TTC549 (cell line): ENCODE measurements at regions not wholly inside any gene's neighbourhood (a gene's known extent, or its start where the extent isn't known, plus 50 kb on each side); places are given as distances from the start of the nearest gene placed in this dataset.

Source experiments
- FAIRE-seq: peaks from 2 replicates; lab custom pipeline; 2012; peaks lifted over from hg19 to GRCh38; lab: Jason Lieb, UNC

DNA sequence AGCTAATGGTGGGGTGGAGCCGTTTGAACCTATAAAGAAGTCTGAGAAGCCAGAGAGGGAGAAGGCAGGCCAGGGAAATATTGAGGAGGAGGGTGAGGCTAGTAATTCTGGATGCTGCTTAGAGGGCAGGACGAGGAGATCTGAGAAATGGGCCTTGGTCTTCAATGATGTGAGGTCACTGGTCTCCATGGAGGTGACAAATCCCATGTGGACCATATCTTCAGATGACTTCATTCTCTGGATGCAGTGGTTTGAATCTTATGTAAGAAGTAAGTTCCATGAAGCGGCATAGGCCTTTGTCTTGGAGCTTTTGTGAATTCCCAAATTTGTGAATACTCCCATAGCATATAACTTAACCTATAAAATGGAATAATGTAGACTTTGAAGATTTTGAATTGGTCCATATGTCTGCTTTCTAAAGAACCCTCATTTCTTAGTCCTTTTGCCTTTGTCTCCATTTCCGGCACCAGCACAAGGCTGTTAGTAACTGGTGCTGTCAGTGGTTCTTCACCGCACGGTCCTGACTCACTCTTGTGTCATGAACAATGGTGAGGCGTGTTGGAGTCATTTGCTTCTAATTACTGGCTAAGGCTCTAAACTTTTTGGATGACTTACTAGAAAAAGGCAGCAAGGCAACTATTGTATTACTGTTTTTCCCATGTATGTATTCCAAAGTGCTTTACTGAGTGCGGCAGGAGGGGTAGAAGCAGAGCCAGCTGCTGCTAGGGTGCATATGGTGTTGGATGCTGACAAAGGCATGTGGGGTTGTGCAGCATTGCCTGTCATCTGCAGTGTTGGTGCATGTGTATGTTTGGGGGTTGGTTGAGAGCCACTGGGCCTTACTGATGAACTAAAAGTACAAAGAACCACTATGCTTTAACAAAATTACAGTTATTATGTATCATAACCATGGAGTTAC, 279.3 kb upstream of the C2CD4B start:
- FAIRE-seq = no peak

DNA sequence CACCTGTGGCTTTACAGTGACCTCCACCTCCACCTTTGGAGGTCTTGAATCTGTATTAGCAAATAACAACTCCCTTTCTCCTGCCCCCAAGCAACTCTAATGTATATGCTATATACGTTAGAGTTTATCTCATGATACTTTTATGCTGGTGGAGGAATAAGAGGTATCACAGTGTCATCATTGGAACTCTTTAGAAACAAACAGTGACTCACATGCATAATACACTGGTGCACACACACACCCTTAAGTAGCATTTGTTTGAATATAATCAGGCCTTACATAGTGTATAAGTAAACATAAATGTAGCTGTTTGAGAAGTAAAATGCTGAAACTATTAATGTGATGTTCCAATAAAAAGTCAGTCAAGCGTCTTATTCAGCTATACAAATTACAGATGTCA, 280.2 kb upstream of the C2CD4B start:
- FAIRE-seq = no peak

DNA sequence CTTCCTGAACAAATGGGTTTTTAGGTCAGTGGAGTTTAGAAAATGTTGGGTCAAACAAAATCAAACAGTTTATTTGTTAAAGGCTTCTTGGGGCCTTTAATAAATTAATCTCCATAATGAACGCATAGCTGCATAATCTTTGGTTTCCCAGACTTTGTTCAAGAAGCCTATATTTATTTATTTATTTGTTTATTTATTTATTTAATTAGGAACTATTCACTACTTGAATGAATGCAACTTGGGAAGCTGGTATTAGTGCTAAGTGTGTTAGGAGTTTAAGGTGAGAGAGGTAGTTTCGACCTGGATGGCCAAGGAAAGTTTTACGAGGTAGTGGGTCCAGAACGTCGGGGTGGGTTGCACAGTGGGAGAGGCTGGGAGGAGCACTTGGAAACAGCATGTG, 281.9 kb upstream of the C2CD4B start:
- no peak for FAIRE-seq

DNA sequence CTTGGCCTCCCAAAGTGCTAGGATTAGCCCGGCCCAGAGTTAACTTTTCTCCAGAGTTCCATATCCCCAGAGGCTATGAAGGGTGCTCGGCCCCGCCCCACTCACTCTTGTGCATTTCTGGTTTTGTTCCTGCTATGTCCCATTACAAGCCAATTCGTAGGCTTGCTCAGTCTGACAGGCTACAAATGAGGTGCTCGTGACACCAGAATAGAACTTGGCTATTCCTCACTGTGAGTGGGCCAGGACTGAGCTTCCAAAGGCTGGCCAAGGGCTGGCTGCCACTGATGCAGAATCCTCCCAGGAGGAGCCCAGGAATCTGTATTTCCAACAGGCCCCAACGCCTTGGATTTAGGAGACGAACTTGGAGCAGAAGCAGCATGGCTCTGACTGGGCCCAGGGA, 282.7 kb upstream of the C2CD4B start:
- FAIRE-seq = no peak

DNA sequence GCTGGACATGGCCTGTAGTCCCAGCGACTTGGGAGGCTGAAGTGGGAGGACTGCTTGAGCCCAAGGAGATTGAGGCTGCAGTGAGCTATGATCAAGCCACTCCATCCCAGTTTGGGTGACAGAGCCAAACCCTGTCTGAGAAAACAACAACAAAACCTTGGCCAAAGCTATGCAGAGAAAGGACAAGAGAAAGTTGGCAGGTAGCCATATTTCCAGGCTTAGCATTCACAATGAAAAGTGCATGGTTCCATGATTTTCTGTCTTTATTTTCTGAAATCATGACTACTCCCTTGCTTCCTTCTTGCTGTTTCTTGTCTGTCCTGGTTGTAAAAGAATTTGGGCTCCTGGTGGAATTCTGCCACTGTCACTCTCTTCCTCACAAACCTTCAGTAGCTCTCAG, 284.6 kb upstream of the C2CD4B start:
- no peak for FAIRE-seq

DNA sequence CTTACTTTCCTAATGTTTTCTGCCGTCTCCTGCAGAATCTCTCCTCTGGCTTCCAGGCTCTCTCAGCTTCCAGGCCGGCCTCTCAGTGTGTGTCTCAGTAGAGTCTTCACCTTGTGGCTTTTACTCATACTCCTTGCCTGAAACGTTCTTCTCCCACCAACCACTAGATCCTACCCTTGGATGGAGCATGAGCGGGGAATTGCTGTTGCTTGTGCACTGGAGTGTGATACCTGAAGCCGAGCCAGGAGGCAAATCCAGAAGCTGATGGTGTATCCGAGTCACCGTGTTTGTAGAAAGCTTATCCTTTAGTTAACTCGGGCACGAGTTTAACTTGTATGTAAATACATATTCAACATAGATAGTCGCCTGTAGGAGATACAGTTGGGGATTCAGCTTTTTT, 285.0 kb upstream of the C2CD4B start:
- no peak for FAIRE-seq

DNA sequence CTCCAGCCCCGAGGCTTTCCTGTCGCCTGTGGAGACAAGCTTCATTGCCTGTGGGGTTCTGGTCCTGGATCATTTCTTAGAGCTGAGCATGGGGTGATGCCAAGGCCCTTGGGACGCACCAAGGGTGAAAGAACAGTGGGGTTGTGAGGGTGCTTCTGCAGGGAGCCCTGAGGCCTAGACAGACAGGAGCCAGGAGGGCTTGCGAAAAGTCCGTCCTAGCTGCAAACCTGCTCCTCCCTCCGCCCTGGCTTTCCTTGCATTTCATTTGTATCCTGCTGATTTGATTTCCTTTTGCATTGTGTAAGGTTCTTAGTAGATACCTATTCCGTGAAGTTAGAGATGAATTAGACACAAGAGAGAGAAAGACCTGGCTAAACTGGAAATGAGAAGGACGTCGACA, 286.9 kb upstream of the C2CD4B start:
- no peak for FAIRE-seq

DNA sequence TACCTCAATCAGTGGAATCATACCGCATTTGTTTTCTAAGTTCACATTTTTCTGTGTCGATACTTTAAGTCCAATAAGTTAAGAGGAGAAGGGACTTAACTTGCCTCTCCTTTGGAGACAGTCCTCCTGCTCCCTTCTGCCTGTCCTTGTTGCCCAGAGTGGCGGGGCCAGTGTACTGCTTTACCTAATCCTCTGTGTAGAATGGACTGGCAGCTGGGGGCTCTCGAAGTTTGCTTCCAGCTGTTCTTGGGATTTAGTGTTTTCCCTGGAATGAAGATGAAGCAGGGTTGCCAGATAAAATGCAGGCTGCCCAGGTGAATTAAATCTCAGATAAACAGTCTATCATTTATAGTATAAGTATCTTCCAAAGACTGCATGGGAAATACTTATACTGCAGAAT, 287.6 kb upstream of the C2CD4B start:
- no peak for FAIRE-seq

DNA sequence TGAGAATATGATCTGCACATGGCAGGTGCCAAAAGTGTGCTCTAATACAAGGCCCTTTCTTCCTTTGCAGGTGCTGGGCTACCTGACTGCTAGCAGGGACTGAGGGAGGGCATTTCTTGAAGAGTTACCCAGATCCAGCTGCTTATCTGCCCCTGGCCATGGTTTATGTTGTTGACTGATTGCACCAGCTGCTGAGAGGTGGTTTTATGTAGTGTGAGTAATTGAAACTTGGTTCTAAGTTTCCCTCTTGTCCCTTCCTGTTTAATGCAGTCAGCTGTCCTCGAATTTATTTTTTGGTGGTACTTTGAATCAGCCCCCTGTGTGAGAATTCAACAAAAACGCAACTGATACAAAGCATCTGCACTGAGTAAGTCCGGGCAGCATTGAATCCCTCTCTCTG, 288.3 kb upstream of the C2CD4B start:
- no peak for FAIRE-seq

DNA sequence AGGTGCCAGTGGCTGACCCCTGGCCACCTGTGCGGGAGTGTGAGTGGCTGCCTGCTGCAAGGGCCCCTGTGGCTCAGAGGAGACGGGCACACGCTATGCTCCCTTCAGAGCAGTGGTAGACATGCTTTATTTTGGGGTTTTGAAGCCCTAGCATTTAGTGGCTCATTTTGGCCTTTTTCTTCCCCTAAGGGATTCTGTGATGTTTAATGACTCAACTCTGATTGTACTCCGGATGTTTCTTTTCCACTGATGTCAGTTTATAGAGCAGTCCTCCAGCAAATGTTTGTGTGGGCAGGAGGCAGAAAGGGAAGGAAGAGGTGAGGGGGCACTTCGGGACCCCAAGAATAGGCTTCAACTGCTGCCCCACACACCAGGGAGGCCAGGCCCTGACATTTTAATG, 288.9 kb upstream of the C2CD4B start:
- FAIRE-seq = no peak

DNA sequence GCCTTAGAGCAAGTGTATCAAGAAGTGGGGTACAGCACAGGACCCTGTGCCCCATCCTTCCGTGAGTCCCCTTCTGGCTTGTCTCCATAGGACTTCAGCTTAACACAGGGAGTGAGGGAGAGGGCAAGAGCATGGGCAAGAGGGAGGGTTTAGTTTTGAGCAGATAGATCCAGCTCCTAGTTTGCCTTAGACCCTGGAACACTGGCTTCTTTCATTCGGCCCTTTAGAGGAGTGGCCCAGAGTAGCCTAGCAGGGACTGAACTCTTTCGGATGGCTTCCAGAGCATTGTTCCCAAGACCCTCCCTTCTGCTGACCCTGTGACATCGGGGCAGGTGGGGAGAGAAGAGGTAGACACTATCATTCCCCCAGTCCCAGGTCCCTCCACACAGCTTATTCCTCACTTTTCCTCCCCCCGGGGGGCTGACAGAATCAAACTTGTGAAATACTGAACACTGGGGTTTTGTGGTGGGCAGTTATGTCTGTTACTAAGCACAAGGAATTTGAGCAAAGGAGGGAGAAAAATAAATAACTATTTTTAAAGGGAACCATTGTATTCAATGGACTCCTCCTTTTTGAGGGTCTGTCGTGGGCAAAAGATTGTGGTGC, 289.6 kb upstream of the C2CD4B start:
- no peak for FAIRE-seq

DNA sequence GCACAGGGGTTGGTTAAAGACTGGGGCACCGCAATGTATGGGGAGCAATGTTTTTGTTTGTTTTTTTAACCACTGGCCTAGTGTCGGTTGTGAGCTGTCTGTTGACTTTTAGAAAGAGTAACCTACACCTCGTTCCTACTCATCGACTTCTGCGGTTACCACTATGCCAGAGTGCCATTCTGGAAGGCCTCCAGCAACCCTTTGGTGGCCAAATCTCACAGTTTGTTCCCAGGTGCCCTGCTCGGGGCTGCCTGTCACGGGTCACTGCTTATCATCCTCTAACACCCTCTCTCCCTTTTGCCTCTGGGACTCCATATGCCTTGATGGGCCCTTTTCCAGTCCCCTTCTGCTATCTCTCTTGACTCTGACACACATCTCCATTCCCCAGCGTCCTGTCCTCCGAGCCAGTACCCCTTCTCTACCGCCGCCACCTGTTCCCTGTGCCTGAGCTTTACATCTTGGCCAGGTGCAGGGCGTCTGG, 290.4 kb upstream of the C2CD4B start:
- FAIRE-seq = no peak

DNA sequence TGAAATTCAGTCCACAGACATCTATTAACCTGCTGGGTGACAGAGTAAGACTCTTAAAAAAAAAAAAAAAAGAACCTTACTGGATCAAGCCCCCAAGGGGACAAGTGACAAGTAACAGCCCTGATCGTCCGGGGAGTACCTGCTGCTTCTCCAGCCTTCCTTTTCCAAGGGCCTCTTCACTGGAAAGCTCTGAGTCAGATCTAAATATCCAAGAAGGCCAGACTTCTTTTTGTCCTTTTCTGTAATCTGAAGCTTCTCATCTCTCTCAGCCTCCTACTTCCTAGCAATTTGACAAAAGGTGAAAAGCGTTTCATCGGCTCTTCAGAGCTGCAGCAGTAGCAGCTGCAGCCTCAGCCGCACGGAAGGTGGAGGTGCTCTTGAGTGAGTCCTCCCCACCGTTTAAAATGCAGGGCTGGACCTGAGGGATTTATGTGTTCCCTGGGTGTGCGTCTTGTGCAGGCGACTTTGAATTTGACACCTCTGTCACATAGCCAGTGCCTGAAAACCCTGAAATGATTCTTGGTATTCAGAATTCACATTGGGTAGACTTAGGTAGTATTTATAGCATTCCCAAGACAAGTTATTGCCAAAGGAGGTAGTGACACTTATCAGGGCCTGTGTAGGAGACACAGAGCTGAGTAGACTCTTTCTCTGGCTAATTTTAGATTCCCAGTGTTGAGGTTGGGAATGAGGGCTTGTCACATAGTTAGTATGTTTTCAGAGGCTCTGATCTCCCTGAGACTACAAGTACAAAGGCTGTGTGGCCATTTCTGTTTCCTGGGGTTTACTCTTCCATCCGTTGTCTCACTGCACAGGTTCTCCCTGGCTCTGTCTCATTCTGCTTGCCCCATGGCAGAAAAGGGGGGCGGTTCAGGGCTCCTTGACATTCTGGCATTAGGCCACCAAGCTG, 291.2 kb upstream of the C2CD4B start:
- FAIRE-seq = no peak

DNA sequence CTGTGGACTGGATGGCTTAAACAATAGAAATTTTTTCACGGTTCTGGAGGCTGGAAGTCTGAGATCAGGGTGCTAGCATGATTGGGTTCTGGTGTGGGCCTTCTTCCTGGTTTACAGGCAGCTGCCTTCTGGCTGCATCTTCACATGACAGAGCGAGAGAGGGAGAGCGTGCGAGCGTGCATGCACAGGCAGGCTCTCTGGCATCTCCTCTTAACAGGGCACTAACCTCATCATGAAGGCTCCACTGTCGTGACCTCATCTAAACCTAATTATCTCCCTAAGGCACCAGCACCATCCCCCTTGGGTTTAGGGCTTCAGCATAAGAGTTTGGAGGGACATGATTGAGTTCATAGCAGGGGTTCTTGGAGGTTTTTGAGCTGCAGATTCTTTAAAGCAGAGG, 292.0 kb upstream of the C2CD4B start:
- FAIRE-seq = no peak

DNA sequence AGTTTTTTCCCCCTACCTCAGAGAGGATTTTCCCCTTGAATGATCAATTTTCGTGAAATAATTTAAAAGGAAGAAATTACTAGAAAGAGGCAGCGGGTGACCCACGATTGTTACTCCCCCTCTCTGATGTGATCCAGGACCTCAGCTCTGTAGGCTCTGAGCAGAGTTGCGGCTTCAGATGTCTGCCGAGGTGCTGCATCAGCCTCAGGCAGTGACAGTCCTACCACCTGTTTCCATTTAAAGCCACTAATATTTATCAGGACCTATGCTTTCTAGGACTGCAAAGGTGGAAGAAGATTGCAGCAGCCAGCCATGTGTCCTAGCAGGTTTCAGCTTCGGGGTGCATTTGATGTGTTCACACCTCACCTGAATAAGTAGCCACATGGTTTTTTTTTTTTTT, 294.8 kb upstream of the C2CD4B start:
- no peak for FAIRE-seq

DNA sequence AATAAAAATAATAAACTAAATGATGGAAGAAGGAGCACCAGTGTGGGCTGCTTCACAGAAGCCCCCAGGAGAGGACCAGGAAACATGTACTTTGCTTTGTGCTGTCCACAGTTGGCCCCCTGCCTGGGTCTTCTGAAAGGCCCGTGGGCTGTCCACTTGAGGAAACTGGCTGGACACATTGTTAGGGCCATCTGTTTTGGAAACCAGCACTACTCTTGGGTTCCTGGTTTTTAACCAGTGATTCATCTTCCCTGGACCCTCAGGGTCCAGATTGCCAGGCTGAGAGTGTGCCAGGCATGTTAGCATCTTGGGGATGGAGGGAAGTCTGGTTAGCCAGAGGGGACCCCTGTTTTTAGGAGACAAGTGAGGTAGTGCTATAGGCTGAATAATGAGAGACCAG, 297.2 kb upstream of the C2CD4B start:
- no peak for FAIRE-seq

DNA sequence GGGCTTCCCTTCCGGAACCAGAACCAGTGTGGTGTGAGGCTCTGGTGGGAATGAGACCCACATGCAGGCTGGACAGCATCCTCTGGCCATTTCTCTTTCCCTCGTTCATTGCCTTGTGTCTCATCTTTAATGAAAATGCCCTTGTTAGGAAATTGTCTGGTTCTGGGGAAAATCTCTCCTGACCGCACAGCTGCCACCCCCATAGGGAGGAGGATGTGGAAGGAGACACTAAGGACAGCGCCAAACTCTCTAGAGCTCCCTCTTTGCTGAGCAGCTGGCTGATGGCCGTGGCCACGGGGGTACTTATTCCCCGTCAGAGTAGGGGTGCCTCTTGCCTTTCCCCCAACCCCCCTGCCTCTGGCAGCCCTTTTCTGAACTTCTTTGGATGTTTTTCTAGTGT, 297.6 kb upstream of the C2CD4B start:
- no peak for FAIRE-seq

DNA sequence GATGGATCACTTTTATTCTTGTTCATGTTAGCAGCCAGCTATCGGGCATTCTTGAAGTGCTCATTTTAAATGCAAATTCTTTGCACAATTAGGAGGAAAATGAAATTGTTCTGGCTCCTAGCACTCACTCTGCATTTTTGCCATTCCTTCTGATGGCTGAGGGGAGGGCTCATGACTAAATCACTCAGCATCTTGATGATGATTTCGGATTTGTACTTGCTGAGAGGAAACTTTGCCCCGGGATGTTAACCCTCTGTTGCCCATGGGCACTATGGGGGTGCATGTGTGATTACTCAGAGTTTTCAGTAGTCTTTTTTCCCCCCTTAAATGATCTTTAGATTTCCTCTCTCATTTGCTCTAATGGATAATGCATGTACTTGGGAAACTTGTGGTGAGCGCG, 299.6 kb upstream of the C2CD4B start:
- FAIRE-seq = no peak

DNA sequence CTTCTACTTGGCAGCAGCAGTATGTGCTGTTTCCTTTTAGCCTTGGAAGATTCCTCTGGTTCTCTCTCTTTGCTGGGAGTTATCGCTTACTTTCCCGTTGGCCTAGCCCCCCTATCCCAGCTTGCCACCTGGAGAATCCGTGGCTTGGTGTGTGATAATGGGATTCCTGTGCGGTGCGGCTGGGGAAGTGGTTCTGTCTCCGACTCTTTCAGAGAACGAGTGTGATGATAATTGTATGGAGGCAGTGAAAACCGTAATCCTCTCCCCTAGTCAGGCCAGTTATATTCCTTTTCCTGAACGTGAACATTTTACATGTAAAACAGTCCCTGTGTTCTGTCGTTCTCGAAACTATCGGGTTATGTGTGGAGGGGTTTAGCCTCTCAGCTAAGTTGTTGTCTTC, 300.1 kb upstream of the C2CD4B start:
- FAIRE-seq = no peak

DNA sequence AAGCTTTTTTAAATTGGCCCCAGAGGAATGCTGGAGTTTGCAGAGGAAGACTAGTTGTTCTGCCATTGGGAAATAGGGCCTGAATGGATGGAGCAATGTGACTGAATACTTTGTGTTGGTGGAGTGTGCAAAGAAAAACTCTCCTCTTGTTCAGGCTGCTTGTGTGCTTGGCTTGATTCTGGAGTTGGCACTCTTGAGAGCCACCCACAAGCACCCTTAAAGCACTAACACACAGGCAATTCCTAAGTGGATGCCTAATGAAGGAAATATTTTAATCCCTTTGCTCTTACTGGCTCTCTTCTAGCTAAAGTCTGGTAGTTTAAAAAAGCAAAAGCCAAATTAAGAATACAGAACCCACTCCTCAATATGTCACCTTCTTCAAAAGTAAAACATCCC, 304.4 kb upstream of the C2CD4B start:
- FAIRE-seq = no peak

DNA sequence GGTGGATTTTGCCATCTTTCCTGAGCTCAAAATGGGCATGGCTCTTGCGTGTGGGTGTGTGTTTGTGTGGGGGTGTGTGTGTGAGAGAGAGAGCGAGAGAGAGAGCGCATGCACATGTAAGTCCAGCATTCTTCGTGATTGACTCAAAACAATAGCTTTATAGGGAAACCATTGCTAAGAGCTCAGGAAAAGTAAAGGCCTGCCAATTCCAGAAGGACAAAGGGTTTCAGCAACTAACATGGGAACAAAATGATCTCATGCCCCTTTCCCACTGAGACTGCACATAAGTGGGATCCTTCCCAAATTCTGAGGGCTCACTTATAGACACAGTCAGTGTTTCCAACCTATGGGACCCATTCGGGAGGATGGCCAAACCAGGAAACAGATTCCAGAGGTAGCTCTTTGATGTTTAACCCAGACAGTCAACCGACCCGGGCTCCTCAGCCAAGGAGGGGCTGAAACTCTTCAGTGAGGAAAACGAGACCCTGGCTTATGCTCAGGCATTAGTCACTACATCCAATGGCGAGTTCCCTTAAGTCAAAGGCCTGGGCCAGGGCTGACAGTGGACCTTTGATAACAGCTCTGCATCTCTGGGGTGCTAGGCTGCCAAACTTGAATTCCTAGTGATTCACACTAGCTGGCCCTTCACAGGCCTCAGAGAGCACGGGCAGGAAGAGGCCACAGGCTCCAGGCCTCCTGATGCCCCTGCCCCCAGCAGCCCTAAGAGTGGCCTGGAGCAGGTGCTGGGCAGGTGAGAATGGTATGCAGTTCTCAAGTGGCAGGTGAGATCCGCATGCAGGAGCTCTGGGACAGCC, 305.0 kb upstream of the C2CD4B start:
- FAIRE-seq = no peak
